H1 (cell line): ENCODE measurements at regions not wholly inside any gene's neighbourhood (a gene's known extent, or its start where the extent isn't known, plus 50 kb on each side); places are given as distances from the start of the nearest gene placed in this dataset.
A peak's percentile ranks its signal among the peaks of the same experiment; 100 is the strongest.

Source experiments
- CTCF ChIA-PET: fragments of 300-600 bp; sonication (Branson Sonifier 250); formaldehyde crosslinking; loops from one replicate; lab custom pipeline; 2021; ENCODE audit not compliant: partially characterized antibody; lab: Charles Lee
- POLR2A ChIA-PET: fragments of 300-600 bp; sonication (Branson Sonifier 250); formaldehyde crosslinking; loops from one replicate; lab custom pipeline; 2021; ENCODE audit warnings: inconsistent platforms; ENCODE audit not compliant: partially characterized antibody; lab: Charles Lee
- DNase-seq, 2 experiments: peaks; one replicate each; pipeline versions ENCODE4 v3.0.0 to v3.0.0-alpha.2; 2010 to 2022; ENCODE audit warnings: low spot score in 2 of 2, low read depth in 1 of 2, mixed read lengths in 1 of 2
- FAIRE-seq: peaks from 2 replicates; lab custom pipeline; 2011; peaks lifted over from hg19 to GRCh38; lab: Jason Lieb, UNC
- H2AFZ ChIP-seq: 2 replicates; pipeline ENCODE4 v1.8.1; 2012; ENCODE audit warnings: low read length, inconsistent platforms
- H2AK5ac ChIP-seq: 2 replicates; pipeline ENCODE4 v1.6.1; 2013; ENCODE audit warnings: low read depth, low read length
- H2BK120ac ChIP-seq: replicated peaks from 2 replicates; pipeline ENCODE3; 2013; ENCODE audit warnings: low read depth, low read length, inconsistent platforms
- H2BK12ac ChIP-seq: 2 replicates; pipeline ENCODE4 v1.6.1; 2013; ENCODE audit warnings: low read depth, low read length
- H2BK15ac ChIP-seq: 2 replicates; pipeline ENCODE4 v1.6.1; 2013; ENCODE audit warnings: low read length
- H2BK20ac ChIP-seq: 2 replicates; pipeline ENCODE4 v1.6.1; 2013; ENCODE audit warnings: low read length
- H2BK5ac ChIP-seq: 2 replicates; pipeline ENCODE4 v1.6.1; 2013; ENCODE audit warnings: low read depth, low read length
- H3K14ac ChIP-seq: 2 replicates; pipeline ENCODE4 v1.6.1; 2013; ENCODE audit warnings: inconsistent platforms; ENCODE audit not compliant: insufficient read length
- H3K18ac ChIP-seq: 2 replicates; pipeline ENCODE4 v1.6.1; 2013; ENCODE audit warnings: low read length; ENCODE audit errors: extremely low read depth
- H3K23ac ChIP-seq: 2 replicates; pipeline ENCODE4 v1.6.1; 2013; ENCODE audit warnings: inconsistent platforms; ENCODE audit not compliant: insufficient read length
- H3K23me2 ChIP-seq: 2 replicates; pipeline ENCODE4 v1.6.1; 2013; ENCODE audit warnings: low read depth, low read length
- H3K27ac ChIP-seq: 2 replicates; pipeline ENCODE4 v1.6.1; 2011; ENCODE audit warnings: low read depth, low read length, inconsistent platforms
- H3K27me3 ChIP-seq, 4 experiments: replicated peaks in 1 of 4; 1 replicate in 1 of 4; 2 replicates in 3 of 4; pipeline versions ENCODE4 v1.6.1 to v1.8.1; 2011 to 2013; ENCODE audit warnings: low read length in 3 of 4, mild to moderate bottlenecking in 3 of 4, inconsistent platforms in 2 of 4, mixed read lengths in 2 of 4, moderate library complexity in 1 of 4; ENCODE audit not compliant: control insufficient read depth in 3 of 4, insufficient read depth in 3 of 4; ENCODE audit errors: extremely low read depth in 1 of 4
- H3K36me3 ChIP-seq, 4 experiments: 2 replicates each; pipeline versions ENCODE4 v1.6.1 to v1.8.1; 2011 to 2013; ENCODE audit warnings: mild to moderate bottlenecking in 4 of 4, low read length in 3 of 4, moderate library complexity in 2 of 4, control low read depth in 1 of 4, inconsistent platforms in 1 of 4; ENCODE audit not compliant: insufficient read depth in 4 of 4, control insufficient read depth in 2 of 4
- H3K4ac ChIP-seq: replicated peaks from 2 replicates; pipeline ENCODE3; 2013; ENCODE audit warnings: low read length, low read depth, mixed read lengths, inconsistent platforms; ENCODE audit not compliant: insufficient read length
- H3K4me1 ChIP-seq, 4 experiments: replicated peaks in 1 of 4; 1 replicate in 1 of 4; 2 replicates in 3 of 4; pipeline versions ENCODE4 v1.6.1 to v1.8.1; 2011 to 2013; ENCODE audit warnings: low read length in 3 of 4, inconsistent platforms in 2 of 4, mixed read lengths in 1 of 4; ENCODE audit not compliant: insufficient read depth in 4 of 4, control insufficient read depth in 3 of 4
- H3K4me2 ChIP-seq, 2 experiments: 2 replicates each; pipeline versions ENCODE4 v1.6.1 to v1.8.1; 2011 to 2013; ENCODE audit warnings: low read depth in 2 of 2, low read length in 2 of 2, control low read depth in 1 of 2, inconsistent platforms in 1 of 2, mild to moderate bottlenecking in 1 of 2; ENCODE audit not compliant: insufficient read depth in 1 of 2
- H3K4me3 ChIP-seq, 4 experiments: fragments of 200-600, 300-600 bp in 1 of 4; sonication (generic), shearing (Covaris generic), sonication (Bioruptor Twin) in 1 of 4; 2 replicates each; pipeline versions ENCODE4 v1.5.1 to v1.8.1; 2011 to 2016; ENCODE audit warnings: low read length in 4 of 4, low read depth in 3 of 4, control low read depth in 2 of 4, inconsistent platforms in 2 of 4, mild to moderate bottlenecking in 2 of 4, mixed read lengths in 1 of 4, moderate library complexity in 1 of 4; ENCODE audit not compliant: insufficient read depth in 2 of 4; ENCODE audit errors: extremely low read depth in 1 of 4
- H3K56ac ChIP-seq: replicated peaks from 2 replicates; pipeline ENCODE3; 2013; ENCODE audit warnings: low read depth, mild to moderate bottlenecking, mixed read lengths, low read length, inconsistent platforms; ENCODE audit not compliant: insufficient read length
- H3K79me1 ChIP-seq: 2 replicates; pipeline ENCODE4 v1.6.1; 2013; ENCODE audit warnings: low read depth, low read length, control low read depth
- H3K79me2 ChIP-seq, 2 experiments: 2 replicates each; pipeline versions ENCODE4 v1.6.1 to v1.8.1; 2012 to 2013; ENCODE audit warnings: low read length in 2 of 2, mild to moderate bottlenecking in 2 of 2, inconsistent platforms in 1 of 2; ENCODE audit not compliant: insufficient read depth in 2 of 2, control insufficient read depth in 1 of 2
- H3K9ac ChIP-seq, 4 experiments: replicated peaks in 1 of 4; 1 replicate in 1 of 4; 2 replicates in 3 of 4; pipeline versions ENCODE4 v1.6.1 to v1.8.1; 2011 to 2013; ENCODE audit warnings: low read depth in 3 of 4, low read length in 3 of 4, control low read depth in 2 of 4, mild to moderate bottlenecking in 2 of 4, moderate library complexity in 2 of 4, inconsistent platforms in 1 of 4; ENCODE audit errors: extremely low read depth in 1 of 4
- H3K9me3 ChIP-seq, 2 experiments: 2 replicates each; pipeline versions ENCODE4 v1.6.1 to v1.8.1; 2012 to 2013; ENCODE audit warnings: mild to moderate bottlenecking in 2 of 2, moderate library complexity in 2 of 2, control low read depth in 1 of 2, inconsistent platforms in 1 of 2, low read depth in 1 of 2, low read length in 1 of 2, mixed read lengths in 1 of 2; ENCODE audit not compliant: insufficient read depth in 2 of 2
- H4K20me1 ChIP-seq, 2 experiments: replicated peaks in 1 of 2; 2 replicates each; pipeline versions ENCODE3 to v1.8.1; 2011 to 2013; ENCODE audit warnings: inconsistent platforms in 2 of 2, low read length in 2 of 2, mild to moderate bottlenecking in 1 of 2; ENCODE audit not compliant: insufficient read depth in 2 of 2, control insufficient read depth in 1 of 2
- H4K5ac ChIP-seq: 2 replicates; pipeline ENCODE4 v1.6.1; 2013; ENCODE audit warnings: low read length, low read depth, mixed read lengths, inconsistent platforms; ENCODE audit not compliant: insufficient read length
- H4K8ac ChIP-seq: 2 replicates; pipeline ENCODE4 v1.8.0; 2013; ENCODE audit warnings: mild to moderate bottlenecking, moderate library complexity, low read length, inconsistent platforms; ENCODE audit not compliant: insufficient read depth; ENCODE audit errors: extremely low read depth
- H4K91ac ChIP-seq: replicated peaks from 2 replicates; pipeline ENCODE3; 2013; ENCODE audit warnings: low read length, mixed read lengths, inconsistent platforms; ENCODE audit not compliant: insufficient read length
- NRF1 ChIP-seq: IDR thresholded peaks from 2 replicates; pipeline ENCODE4 v1.6.1; 2011; ENCODE audit warnings: mild to moderate bottlenecking, low read depth, low read length, improper control_type of control experiment
- RAD21 ChIP-seq, 2 experiments: IDR thresholded peaks in 1 of 2; conservative IDR thresholded peaks in 1 of 2; 2 replicates each; pipeline ENCODE4 v1.6.1; 2011; ENCODE audit warnings: low read depth in 2 of 2, low read length in 2 of 2, improper control_type of control experiment in 1 of 2, inconsistent platforms in 1 of 2, mild to moderate bottlenecking in 1 of 2, moderate library complexity in 1 of 2
- WGBS, 2 experiments: shearing (Covaris generic) in 1 of 2; methylation state at CpG; one replicate each; pipeline versions ENCODE4 v1.1.6 to v1.1.7; 2013 to 2015; ENCODE audit warnings: low lambda C conversion rate in 2 of 2, mixed read lengths in 2 of 2, inconsistent platforms in 1 of 2, low coverage in 1 of 2, missing lambda C conversion rate in 1 of 2; ENCODE audit not compliant: insufficient replicate concordance in 2 of 2, insufficient coverage in 1 of 2, insufficient read length in 1 of 2; ENCODE audit errors: extremely low coverage in 1 of 2, missing lambda C conversion rate in 1 of 2; 5-methylcytosine and 5-hydroxymethylcytosine counted together
- TF ChIP-seq, protein P1 (sequence below), 3 experiments: IDR thresholded peaks; 1 replicate in 2 of 3; 2 replicates in 1 of 3; pipeline versions ENCODE4 v1.5.1 to v1.6.1; 2011; ENCODE audit warnings: low read length in 3 of 3, mild to moderate bottlenecking in 3 of 3, inconsistent platforms in 2 of 3, low read depth in 1 of 3, moderate library complexity in 1 of 3; ENCODE audit not compliant: insufficient read depth in 1 of 3; ENCODE audit errors: control extremely low read depth in 1 of 3

DNA sequence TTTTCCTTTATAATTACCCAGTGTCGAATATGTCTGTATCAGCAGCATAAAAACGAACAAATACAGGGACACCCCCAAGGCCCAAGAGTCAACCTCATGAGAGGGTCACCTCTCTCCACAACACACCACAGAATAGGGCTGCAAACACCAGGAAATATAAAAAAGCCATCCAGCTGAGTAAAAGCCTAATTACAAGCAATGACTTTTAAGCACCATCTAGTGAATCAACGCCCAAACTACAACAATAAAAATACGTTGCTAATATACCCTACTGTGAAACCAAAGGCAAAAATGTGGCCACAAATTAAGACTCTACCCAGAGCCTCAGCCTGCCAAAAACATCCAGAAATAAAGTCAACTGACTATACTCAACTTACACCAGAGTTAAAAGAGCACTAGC, 817.9 kb upstream of the NEGR1 start:
- no peak overlapping the region for H3K18ac ChIP-seq
- no peak for DNase-seq
- H4K5ac ChIP-seq, result no peak overlapping the region
- no peak overlapping the region for H4K91ac ChIP-seq
- H2BK12ac ChIP-seq, result no peak overlapping the region
- no peak overlapping the region for H3K56ac ChIP-seq
- no peak overlapping the region for H2BK5ac ChIP-seq
- H3K9me3 ChIP-seq, result peaks cover 5 to 6% of the 10 kb centered on the region in 2 experiments
- no peak overlapping the region for H3K9ac ChIP-seq
- no peak overlapping the region for H2BK20ac ChIP-seq
- no peak for FAIRE-seq
- H3K27ac ChIP-seq, result no peak overlapping the region
- H2BK120ac ChIP-seq, result no peak overlapping the region
- H3K23ac ChIP-seq, result no peak overlapping the region
- no peaks in the 10 kb centered on the region; a peak in 1 of 7 replicates for H3K4me1 ChIP-seq
- no peak overlapping the region for H2AK5ac ChIP-seq
- no peak overlapping the region for H4K8ac ChIP-seq
- H3K4ac ChIP-seq, result no peak overlapping the region
- no peak overlapping the region for H3K4me2 ChIP-seq
- H2AFZ ChIP-seq, result no peak overlapping the region
- 78% methylated on average over 4 of the region's 4 CpGs; no CpG with 5 or more reads in 1 of the 2 experiments for WGBS, 2 experiments
- ChIA-PET POLR2A (no interaction called here), CTCF (interaction anchor here (0.6 to 3.2 kb wide), 3 partner anchors 23 to 375 kb away, joined by 4 to 18 read pairs (median 4); no protein-coding TSS in a partner anchor)
- H3K27me3 ChIP-seq, result no peaks in the 10 kb centered on the region
- H3K4me3 ChIP-seq, result no peak overlapping the region
- no peaks in the 10 kb centered on the region for H3K36me3 ChIP-seq
- H3K79me2 ChIP-seq, result no peaks in the 10 kb centered on the region
- H4K20me1 ChIP-seq, result no peaks in the 10 kb centered on the region
- no peaks in the 10 kb centered on the region for H3K79me1 ChIP-seq
- H2BK15ac ChIP-seq, result no peak overlapping the region
- H3K23me2 ChIP-seq, result no peaks in the 10 kb centered on the region
- H3K14ac ChIP-seq, result no peak overlapping the region
- TF ChIP-seq RAD21 (IDR thresholded peaks at IDR 0.05 in 1 of 2, conservative IDR thresholded peaks at IDR 0.05 in 1 of 2; ENCODE audit: low read depth in 2 of 2, low read length in 2 of 2), result peak; percentile 63
- TF ChIP-seq, protein P1, sequence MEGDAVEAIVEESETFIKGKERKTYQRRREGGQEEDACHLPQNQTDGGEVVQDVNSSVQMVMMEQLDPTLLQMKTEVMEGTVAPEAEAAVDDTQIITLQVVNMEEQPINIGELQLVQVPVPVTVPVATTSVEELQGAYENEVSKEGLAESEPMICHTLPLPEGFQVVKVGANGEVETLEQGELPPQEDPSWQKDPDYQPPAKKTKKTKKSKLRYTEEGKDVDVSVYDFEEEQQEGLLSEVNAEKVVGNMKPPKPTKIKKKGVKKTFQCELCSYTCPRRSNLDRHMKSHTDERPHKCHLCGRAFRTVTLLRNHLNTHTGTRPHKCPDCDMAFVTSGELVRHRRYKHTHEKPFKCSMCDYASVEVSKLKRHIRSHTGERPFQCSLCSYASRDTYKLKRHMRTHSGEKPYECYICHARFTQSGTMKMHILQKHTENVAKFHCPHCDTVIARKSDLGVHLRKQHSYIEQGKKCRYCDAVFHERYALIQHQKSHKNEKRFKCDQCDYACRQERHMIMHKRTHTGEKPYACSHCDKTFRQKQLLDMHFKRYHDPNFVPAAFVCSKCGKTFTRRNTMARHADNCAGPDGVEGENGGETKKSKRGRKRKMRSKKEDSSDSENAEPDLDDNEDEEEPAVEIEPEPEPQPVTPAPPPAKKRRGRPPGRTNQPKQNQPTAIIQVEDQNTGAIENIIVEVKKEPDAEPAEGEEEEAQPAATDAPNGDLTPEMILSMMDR (IDR thresholded peaks at IDR 0.05; ENCODE audit: control extremely low read depth in 1 of 3, insufficient read depth in 1 of 3, low read depth in 1 of 3, low read length in 3 of 3), result peak in 2 of 3 experiments; percentile 8 to 10; a peak in 2 of 4 replicates
- no peak for TF ChIP-seq NRF1
